SK-N-SH (cell line): ENCODE measurements at regions not wholly inside any gene's neighbourhood (a gene's known extent, or its start where the extent isn't known, plus 50 kb on each side); places are given as distances from the start of the nearest gene placed in this dataset.

ENCODE experiments used
- POLR2AphosphoS5 ChIP-seq: IDR thresholded peaks from 2 replicates; pipeline ENCODE4 v1.6.1; 2012; ENCODE audit warnings: low read depth, low read length
- YY1 ChIP-seq: IDR thresholded peaks from 2 replicates; pipeline ENCODE4 v1.4.0; 2012; ENCODE audit warnings: low read depth, mild to moderate bottlenecking
- TF ChIP-seq, protein P1 (sequence below): fragments of 200-600 bp; sonication (generic); IDR thresholded peaks from 2 replicates; pipeline ENCODE4 v1.6.1; 2017; ENCODE audit warnings: antibody characterized with exemption, mild to moderate bottlenecking, moderate library complexity
- TF ChIP-seq, protein P2 (sequence below): fragments of 150-350 bp; IDR thresholded peaks from 2 replicates; pipeline ENCODE4 v1.6.1; 2017; ENCODE audit warnings: antibody characterized with exemption, low read length, low read depth, borderline replicate concordance

DNA sequence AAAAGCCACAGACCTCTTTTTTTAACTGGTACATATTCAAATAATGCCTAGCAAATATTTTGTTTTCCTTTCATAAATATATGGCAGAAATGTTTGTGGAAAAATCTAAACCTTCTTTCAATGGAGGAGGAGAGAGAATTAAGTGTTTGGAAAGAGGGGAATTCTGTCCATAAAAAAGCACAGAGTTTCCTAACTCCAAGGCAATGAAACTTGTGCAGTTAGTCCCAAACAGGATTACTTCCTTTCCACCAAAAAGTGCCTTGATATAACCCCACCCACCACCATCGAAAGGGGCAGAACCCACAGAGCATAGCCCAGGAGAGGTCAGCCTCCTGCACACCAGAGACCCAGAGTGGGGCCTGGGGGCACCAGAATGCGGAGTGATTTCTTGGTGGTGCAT lies 106.3 kb downstream of the OGFRL1 start:
- TF ChIP-seq, protein P1, sequence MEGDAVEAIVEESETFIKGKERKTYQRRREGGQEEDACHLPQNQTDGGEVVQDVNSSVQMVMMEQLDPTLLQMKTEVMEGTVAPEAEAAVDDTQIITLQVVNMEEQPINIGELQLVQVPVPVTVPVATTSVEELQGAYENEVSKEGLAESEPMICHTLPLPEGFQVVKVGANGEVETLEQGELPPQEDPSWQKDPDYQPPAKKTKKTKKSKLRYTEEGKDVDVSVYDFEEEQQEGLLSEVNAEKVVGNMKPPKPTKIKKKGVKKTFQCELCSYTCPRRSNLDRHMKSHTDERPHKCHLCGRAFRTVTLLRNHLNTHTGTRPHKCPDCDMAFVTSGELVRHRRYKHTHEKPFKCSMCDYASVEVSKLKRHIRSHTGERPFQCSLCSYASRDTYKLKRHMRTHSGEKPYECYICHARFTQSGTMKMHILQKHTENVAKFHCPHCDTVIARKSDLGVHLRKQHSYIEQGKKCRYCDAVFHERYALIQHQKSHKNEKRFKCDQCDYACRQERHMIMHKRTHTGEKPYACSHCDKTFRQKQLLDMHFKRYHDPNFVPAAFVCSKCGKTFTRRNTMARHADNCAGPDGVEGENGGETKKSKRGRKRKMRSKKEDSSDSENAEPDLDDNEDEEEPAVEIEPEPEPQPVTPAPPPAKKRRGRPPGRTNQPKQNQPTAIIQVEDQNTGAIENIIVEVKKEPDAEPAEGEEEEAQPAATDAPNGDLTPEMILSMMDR: no peak
- TF ChIP-seq POLR2AphosphoS5 (no peak), YY1 (no peak)
- TF ChIP-seq, protein P2, sequence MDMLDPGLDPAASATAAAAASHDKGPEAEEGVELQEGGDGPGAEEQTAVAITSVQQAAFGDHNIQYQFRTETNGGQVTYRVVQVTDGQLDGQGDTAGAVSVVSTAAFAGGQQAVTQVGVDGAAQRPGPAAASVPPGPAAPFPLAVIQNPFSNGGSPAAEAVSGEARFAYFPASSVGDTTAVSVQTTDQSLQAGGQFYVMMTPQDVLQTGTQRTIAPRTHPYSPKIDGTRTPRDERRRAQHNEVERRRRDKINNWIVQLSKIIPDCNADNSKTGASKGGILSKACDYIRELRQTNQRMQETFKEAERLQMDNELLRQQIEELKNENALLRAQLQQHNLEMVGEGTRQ: no peak
